HepG2 (cell line): ENCODE measurements at regions not wholly inside any gene's neighbourhood (a gene's known extent, or its start where the extent isn't known, plus 50 kb on each side); places are given as distances from the start of the nearest gene placed in this dataset.

Source experiments
- ATAC-seq: fragments of 200-7000 bp; cut with Tn5 transposase; 3 replicates; pipeline ENCODE4 v1.9.1; 2020; ENCODE audit warnings: mild to moderate bottlenecking, moderate library complexity
- BruUV-seq: library from RNA; stranded (reverse); fragments of 400-500 nt; replicated peaks from 2 replicates; lab custom pipeline; 2021; lab: Mats Ljungman, UMichigan
- CTCF ChIA-PET: fragments of 300-600 bp; formaldehyde crosslinking; extraction: SDS; loops from one replicate; lab custom pipeline; 2021; ENCODE audit warnings: low total read pairs, inconsistent platforms, low intra/inter-chr PET ratio; lab: Yijun Ruan, JAX
- POLR2A ChIA-PET: fragments of 350-600 bp; sonication (Branson Sonifier 250); formaldehyde crosslinking; loops from one replicate; lab custom pipeline; 2020; ENCODE audit warnings: antibody characterized with exemption, inconsistent platforms; lab: Yijun Ruan, JAX
- DNase-seq: peaks from one replicate; pipeline ENCODE4 v3.0.0-alpha.2; 2015; ENCODE audit warnings: low spot score
- FAIRE-seq: peaks from 3 replicates; lab custom pipeline; 2011; peaks lifted over from hg19 to GRCh38; lab: Jason Lieb, UNC
- H2AFZ ChIP-seq: one replicate; pipeline ENCODE4 v1.6.1; 2011; ENCODE audit warnings: low read length, inconsistent platforms
- H3K27ac ChIP-seq: fragments of 300-600 bp; 3 replicates; pipeline ENCODE4 v1.8.0; 2011; ENCODE audit warnings: mixed run types, mild to moderate bottlenecking, mixed read lengths, low read length, inconsistent platforms; ENCODE audit not compliant: insufficient read depth; ENCODE audit errors: extremely low read length
- H3K27me3 ChIP-seq, 2 experiments: fragments of 200-600 bp in 1 of 2; 2 replicates in 1 of 2; 3 replicates in 1 of 2; pipeline versions ENCODE4 v1.6.0 to v1.8.0; 2011; ENCODE audit warnings: low read length in 2 of 2, mild to moderate bottlenecking in 2 of 2, moderate library complexity in 2 of 2, inconsistent platforms in 1 of 2; ENCODE audit not compliant: insufficient read depth in 2 of 2, control insufficient read depth in 1 of 2
- H3K36me3 ChIP-seq, 2 experiments: fragments of 200-600 bp in 1 of 2; replicated peaks in 1 of 2; 2 replicates in 1 of 2; 3 replicates in 1 of 2; pipeline versions ENCODE4 v1.5.1 to v1.8.0; 2011; ENCODE audit warnings: low read length in 2 of 2, inconsistent platforms in 1 of 2; ENCODE audit not compliant: insufficient read depth in 2 of 2, control insufficient read depth in 1 of 2
- H3K4me1 ChIP-seq: 2 replicates; pipeline ENCODE4 v1.5.1; 2012; ENCODE audit warnings: low read length, inconsistent platforms; ENCODE audit not compliant: insufficient read depth
- H3K4me2 ChIP-seq: 2 replicates; pipeline ENCODE4 v1.6.0; 2011; ENCODE audit warnings: low read depth, low read length, inconsistent platforms
- H3K4me3 ChIP-seq, 3 experiments: fragments of 200-600 bp in 1 of 3; sonication (generic), shearing (Covaris generic) in 1 of 3; replicated peaks in 1 of 3; 2 replicates each; pipeline ENCODE4 v1.5.1; 2011 to 2016; ENCODE audit warnings: low read length in 3 of 3, inconsistent platforms in 2 of 3, low read depth in 2 of 3, mild to moderate bottlenecking in 2 of 3, control low read depth in 1 of 3, mixed read lengths in 1 of 3; ENCODE audit not compliant: insufficient read depth in 1 of 3
- H3K79me2 ChIP-seq: one replicate; pipeline ENCODE4 v1.6.1; 2011; ENCODE audit warnings: low read length, inconsistent platforms; ENCODE audit not compliant: insufficient read depth
- H3K9ac ChIP-seq: 2 replicates; pipeline ENCODE4 v1.6.0; 2011; ENCODE audit warnings: mild to moderate bottlenecking, low read depth, low read length, inconsistent platforms; ENCODE audit not compliant: insufficient read depth
- H3K9me3 ChIP-seq: 2 replicates; pipeline ENCODE4 v1.5.1; 2012; ENCODE audit warnings: mild to moderate bottlenecking, low read length
- H4K20me1 ChIP-seq: 2 replicates; pipeline ENCODE4 v1.6.0; 2011; ENCODE audit warnings: inconsistent platforms, mild to moderate bottlenecking, low read length, moderate library complexity; ENCODE audit not compliant: insufficient read depth
- CCDC6 ChIP-seq: sonication (generic); formaldehyde crosslinking; IDR thresholded peaks from 2 replicates; pipeline ENCODE4 v1.8.1; 2022; ENCODE audit warnings: mild to moderate bottlenecking, missing genetic modification reagents, moderate library complexity
- GZF1 ChIP-seq: sonication (generic); formaldehyde crosslinking; IDR thresholded peaks from 2 replicates; pipeline ENCODE4 v1.5.1; 2020; ENCODE audit warnings: mild to moderate bottlenecking, missing genetic modification reagents
- KLF11 ChIP-seq: IDR thresholded peaks from 2 replicates; pipeline ENCODE4 v1.6.1; 2016; ENCODE audit warnings: missing compliant biosample characterization
- MBD4 ChIP-seq: IDR thresholded peaks from 2 replicates; pipeline ENCODE4 v1.6.1; 2012; ENCODE audit warnings: low read length, inconsistent platforms, borderline replicate concordance
- MED8 ChIP-seq: sonication (generic); formaldehyde crosslinking; IDR thresholded peaks from 2 replicates; pipeline ENCODE4 v1.8.1; 2023; ENCODE audit warnings: mild to moderate bottlenecking, missing genetic modification reagents; ENCODE audit not compliant: insufficient replicate concordance
- NAIF1 ChIP-seq: sonication (generic); formaldehyde crosslinking; IDR thresholded peaks from 2 replicates; pipeline ENCODE4 v1.5.0; 2020; ENCODE audit warnings: mild to moderate bottlenecking, missing genetic modification reagents, borderline replicate concordance
- NCOA2 ChIP-seq: sonication (generic); formaldehyde crosslinking; IDR thresholded peaks from 2 replicates; pipeline ENCODE4 v1.8.0; 2022; ENCODE audit warnings: inconsistent platforms
- NCOR1 ChIP-seq: fragments of 200-600 bp; sonication (generic); IDR thresholded peaks from 2 replicates; pipeline ENCODE4 v1.7.0; 2017; ENCODE audit warnings: antibody characterized with exemption, low read length, borderline replicate concordance
- POLR2A ChIP-seq, 2 experiments: IDR thresholded peaks; 2 replicates each; pipeline ENCODE4 v1.6.1; 2011; ENCODE audit warnings: low read depth in 2 of 2, low read length in 2 of 2, mild to moderate bottlenecking in 1 of 2, moderate library complexity in 1 of 2; ENCODE audit not compliant: insufficient read depth in 1 of 2
- RORA ChIP-seq: sonication (generic); formaldehyde crosslinking; IDR thresholded peaks from 2 replicates; pipeline ENCODE4 v1.5.0; 2020; ENCODE audit warnings: mild to moderate bottlenecking, missing genetic modification reagents, moderate library complexity
- TOE1 ChIP-seq: sonication (generic); formaldehyde crosslinking; IDR thresholded peaks from 2 replicates; pipeline ENCODE4 v1.4.0; 2020; ENCODE audit warnings: mild to moderate bottlenecking, missing genetic modification reagents
- ZBTB7A ChIP-seq: sonication (generic); formaldehyde crosslinking; IDR thresholded peaks from 2 replicates; pipeline ENCODE4 v1.8.0; 2022; ENCODE audit warnings: mild to moderate bottlenecking, missing genetic modification reagents
- ZFY ChIP-seq: sonication (generic); formaldehyde crosslinking; IDR thresholded peaks from 2 replicates; pipeline ENCODE4 v1.4.0; 2020; ENCODE audit warnings: missing genetic modification reagents
- ZMYM2 ChIP-seq: sonication (generic); formaldehyde crosslinking; IDR thresholded peaks from 2 replicates; pipeline ENCODE4 v1.8.0; 2022; ENCODE audit warnings: mild to moderate bottlenecking, missing genetic modification reagents
- ZNF331 ChIP-seq: sonication (generic); formaldehyde crosslinking; IDR thresholded peaks from 2 replicates; pipeline ENCODE4 v1.4.0; 2020; ENCODE audit warnings: missing genetic modification reagents
- ZNF737 ChIP-seq: sonication (generic); formaldehyde crosslinking; IDR thresholded peaks from 2 replicates; pipeline ENCODE4 v1.5.0; 2020; ENCODE audit warnings: missing genetic modification reagents, mild to moderate bottlenecking, borderline replicate concordance
- WGBS: methylation state at CpG from one replicate; pipeline ENCODE4 v1.1.6; 2017; ENCODE audit warnings: low lambda C conversion rate; 5-methylcytosine and 5-hydroxymethylcytosine counted together
- in situ Hi-C: cut with HindIII; loops from 2 replicates; pipeline ENCODE4 v1.10.0; 2017; ENCODE audit warnings: low pct_unique_long_range_greater_than_20kb; ENCODE audit not compliant: extremely low pct_ligation_motif_present
- intact Hi-C: fragments of 100-400 bp; cut with micrococcal nuclease; formaldehyde crosslinking; loops from one replicate; pipeline ENCODE4 v1.10.0; 2022; ENCODE audit not compliant: unreplicated experiment
- TF ChIP-seq, protein P1 (sequence below): sonication (generic); formaldehyde crosslinking; IDR thresholded peaks from 2 replicates; pipeline ENCODE4 v1.9.0; 2021; ENCODE audit warnings: missing genetic modification reagents, mild to moderate bottlenecking, borderline replicate concordance
- TF ChIP-seq, protein P2 (sequence below): sonication (generic); formaldehyde crosslinking; IDR thresholded peaks from 2 replicates; pipeline ENCODE4 v1.4.0; 2020; ENCODE audit warnings: missing genetic modification reagents, low read depth, mild to moderate bottlenecking, borderline replicate concordance
- TF ChIP-seq, protein P3 (sequence below): sonication (generic); formaldehyde crosslinking; conservative IDR thresholded peaks from 2 replicates; pipeline ENCODE4 v1.8.0; 2022; ENCODE audit warnings: low read depth, missing genetic modification reagents
- TF ChIP-seq, protein P4 (sequence below): sonication (generic); formaldehyde crosslinking; IDR thresholded peaks from 2 replicates; pipeline ENCODE4 v1.8.1; 2023; ENCODE audit warnings: mild to moderate bottlenecking, missing genetic modification reagents

DNA sequence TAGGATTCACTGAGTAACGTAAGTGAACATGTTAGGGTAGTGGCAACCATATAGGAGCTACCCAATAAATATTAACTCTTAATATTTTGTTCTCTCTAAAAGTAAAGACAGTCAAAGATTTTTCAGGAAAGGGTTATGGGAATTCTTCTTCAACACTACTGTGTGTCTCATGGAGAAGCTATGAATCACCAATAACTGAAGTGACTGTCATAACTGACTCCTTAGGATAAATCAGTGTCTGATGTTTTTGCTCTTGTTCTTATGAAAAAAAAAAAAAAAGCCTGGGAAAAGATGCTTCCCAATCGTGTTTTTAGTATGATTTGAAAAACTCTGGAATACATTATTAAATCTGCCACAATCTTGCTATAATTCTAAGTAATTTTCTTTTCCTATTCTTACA, 111.2 kb upstream of the CEP126 start (continued):
- no peak for TF ChIP-seq CCDC6 (CRISPR knock-in tag)
- TF ChIP-seq, protein P1, sequence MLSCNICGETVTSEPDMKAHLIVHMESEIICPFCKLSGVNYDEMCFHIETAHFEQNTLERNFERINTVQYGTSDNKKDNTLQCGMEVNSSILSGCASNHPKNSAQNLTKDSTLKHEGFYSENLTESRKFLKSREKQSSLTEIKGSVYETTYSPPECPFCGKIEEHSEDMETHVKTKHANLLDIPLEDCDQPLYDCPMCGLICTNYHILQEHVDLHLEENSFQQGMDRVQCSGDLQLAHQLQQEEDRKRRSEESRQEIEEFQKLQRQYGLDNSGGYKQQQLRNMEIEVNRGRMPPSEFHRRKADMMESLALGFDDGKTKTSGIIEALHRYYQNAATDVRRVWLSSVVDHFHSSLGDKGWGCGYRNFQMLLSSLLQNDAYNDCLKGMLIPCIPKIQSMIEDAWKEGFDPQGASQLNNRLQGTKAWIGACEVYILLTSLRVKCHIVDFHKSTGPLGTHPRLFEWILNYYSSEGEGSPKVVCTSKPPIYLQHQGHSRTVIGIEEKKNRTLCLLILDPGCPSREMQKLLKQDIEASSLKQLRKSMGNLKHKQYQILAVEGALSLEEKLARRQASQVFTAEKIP (CRISPR knock-in tag), result no peak
- no peak for TF ChIP-seq NAIF1
- no peak for TF ChIP-seq ZNF331 (CRISPR knock-in tag)
- no peak for TF ChIP-seq POLR2A (IDR thresholded peaks at IDR 0.05; ENCODE audit: insufficient read depth in 1 of 2, low read depth in 2 of 2, low read length in 2 of 2)
- TF ChIP-seq RORA, result no peak
- TF ChIP-seq, protein P2, sequence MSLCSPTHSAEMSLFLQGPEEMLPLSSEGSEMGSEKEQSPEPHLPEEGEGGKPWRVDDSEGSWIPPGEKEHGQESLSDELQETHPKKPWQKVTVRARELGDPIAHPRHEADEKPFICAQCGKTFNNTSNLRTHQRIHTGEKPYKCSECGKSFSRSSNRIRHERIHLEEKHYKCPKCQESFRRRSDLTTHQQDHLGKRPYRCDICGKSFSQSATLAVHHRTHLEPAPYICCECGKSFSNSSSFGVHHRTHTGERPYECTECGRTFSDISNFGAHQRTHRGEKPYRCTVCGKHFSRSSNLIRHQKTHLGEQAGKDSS (CRISPR knock-in tag), result no peak
- no peak for TF ChIP-seq KLF11
- TF ChIP-seq, protein P3, sequence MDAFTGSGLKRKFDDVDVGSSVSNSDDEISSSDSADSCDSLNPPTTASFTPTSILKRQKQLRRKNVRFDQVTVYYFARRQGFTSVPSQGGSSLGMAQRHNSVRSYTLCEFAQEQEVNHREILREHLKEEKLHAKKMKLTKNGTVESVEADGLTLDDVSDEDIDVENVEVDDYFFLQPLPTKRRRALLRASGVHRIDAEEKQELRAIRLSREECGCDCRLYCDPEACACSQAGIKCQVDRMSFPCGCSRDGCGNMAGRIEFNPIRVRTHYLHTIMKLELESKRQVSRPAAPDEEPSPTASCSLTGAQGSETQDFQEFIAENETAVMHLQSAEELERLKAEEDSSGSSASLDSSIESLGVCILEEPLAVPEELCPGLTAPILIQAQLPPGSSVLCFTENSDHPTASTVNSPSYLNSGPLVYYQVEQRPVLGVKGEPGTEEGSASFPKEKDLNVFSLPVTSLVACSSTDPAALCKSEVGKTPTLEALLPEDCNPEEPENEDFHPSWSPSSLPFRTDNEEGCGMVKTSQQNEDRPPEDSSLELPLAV (CRISPR knock-in tag), result no peak

DNA sequence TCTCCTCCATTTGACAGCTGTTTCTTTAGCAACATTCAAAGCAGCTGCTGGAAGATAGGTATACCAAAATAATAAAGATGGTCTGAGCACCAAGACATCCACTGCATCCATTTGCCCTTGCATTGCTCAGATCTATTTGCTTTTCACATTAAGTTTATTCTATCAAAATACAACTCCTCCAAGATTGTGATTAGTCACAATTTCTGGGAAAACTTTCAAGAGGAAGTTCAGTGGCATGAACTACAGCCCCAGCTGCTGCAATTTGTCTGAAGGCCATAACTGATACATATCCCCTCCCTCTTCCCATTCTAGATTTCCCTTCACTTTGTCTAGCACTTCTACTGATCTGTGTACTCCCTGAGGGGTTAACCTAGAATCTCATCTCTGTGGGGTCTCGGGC, 117.5 kb upstream of the CEP126 start:
- 8% methylated on average over 1 of the region's 1 CpG for WGBS
- no peak for ATAC-seq
- POLR2A ChIA-PET, result no interaction called here
- Histone ChIP-seq H3K9ac (no peak overlapping the region), H3K27ac (no peak overlapping the region), H3K9me3 (no peaks in the 10 kb centered on the region), H3K4me1 (0 out of 2 replicates have a peak, but pooled peaks cover 6% of the 10 kb centered on the region), H3K36me3 (no peaks in the 10 kb centered on the region), H2AFZ (no peak overlapping the region), H3K4me3 (no peak overlapping the region), H4K20me1 (no peaks in the 10 kb centered on the region), H3K4me2 (no peak overlapping the region), H3K27me3 (no peaks in the 10 kb centered on the region), H3K79me2 (no peaks in the 10 kb centered on the region)
- in situ Hi-C loops, result no loop called here
- FAIRE-seq, result no peak
- CTCF ChIA-PET, result no interaction called here
- BruUV-seq, result no TSS peak
- intact Hi-C loops, result no loop called here
- no peak for DNase-seq
- no peak for TF ChIP-seq NCOR1
- no peak for TF ChIP-seq MBD4
- no peak for TF ChIP-seq NCOA2
- TF ChIP-seq ZMYM2 (CRISPR knock-in tag), result no peak
- no peak for TF ChIP-seq ZNF737 (CRISPR knock-in tag)
- no peak for TF ChIP-seq ZBTB7A
- no peak for TF ChIP-seq ZFY (CRISPR knock-in tag)
- no peak for TF ChIP-seq GZF1 (CRISPR knock-in tag)
- TF ChIP-seq, protein P4, sequence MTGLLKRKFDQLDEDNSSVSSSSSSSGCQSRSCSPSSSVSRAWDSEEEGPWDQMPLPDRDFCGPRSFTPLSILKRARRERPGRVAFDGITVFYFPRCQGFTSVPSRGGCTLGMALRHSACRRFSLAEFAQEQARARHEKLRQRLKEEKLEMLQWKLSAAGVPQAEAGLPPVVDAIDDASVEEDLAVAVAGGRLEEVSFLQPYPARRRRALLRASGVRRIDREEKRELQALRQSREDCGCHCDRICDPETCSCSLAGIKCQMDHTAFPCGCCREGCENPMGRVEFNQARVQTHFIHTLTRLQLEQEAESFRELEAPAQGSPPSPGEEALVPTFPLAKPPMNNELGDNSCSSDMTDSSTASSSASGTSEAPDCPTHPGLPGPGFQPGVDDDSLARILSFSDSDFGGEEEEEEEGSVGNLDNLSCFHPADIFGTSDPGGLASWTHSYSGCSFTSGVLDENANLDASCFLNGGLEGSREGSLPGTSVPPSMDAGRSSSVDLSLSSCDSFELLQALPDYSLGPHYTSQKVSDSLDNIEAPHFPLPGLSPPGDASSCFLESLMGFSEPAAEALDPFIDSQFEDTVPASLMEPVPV (CRISPR knock-in tag), result no peak
- TF ChIP-seq TOE1 (CRISPR knock-in tag), result no peak
- TF ChIP-seq MED8, result no peak
